T-cell (primary cell): ENCODE measurements at regions not wholly inside any gene's neighbourhood (a gene's known extent, or its start where the extent isn't known, plus 50 kb on each side); places are given as distances from the start of the nearest gene placed in this dataset.

Source experiments
- ATAC-seq, 4 experiments: fragments of 200-7000 bp in 3 of 4; fragments of 150-1000 bp in 1 of 4; cut with Tn5 transposase; replicated peaks in 1 of 4; 1 replicate in 3 of 4; 2 replicates in 1 of 4; pipeline ENCODE4 v1.10.0; 2021; ENCODE audit warnings: moderate library complexity in 3 of 4, mild to moderate bottlenecking in 2 of 4, moderate number of reproducible peaks in 1 of 4
- CTCF ChIA-PET, 2 donors: fragments of 300-600 bp; sonication (Branson Sonifier 250); formaldehyde crosslinking; loops; one replicate each; lab custom pipeline; 2022; ENCODE audit warnings: antibody characterized with exemption in 2 of 2; lab: Charles Lee
- POLR2A ChIA-PET, 2 donors: fragments of 300-600 bp; sonication (Branson Sonifier 250); formaldehyde crosslinking; loops; one replicate each; lab custom pipeline; 2022; ENCODE audit warnings: antibody characterized with exemption in 2 of 2; lab: Charles Lee
- DNase-seq, 35 experiments: peaks; one replicate each; pipeline versions ENCODE4 v3.0.0 to v3.0.0-alpha.2; 2013 to 2023
- H3K27ac ChIP-seq: one replicate; pipeline ENCODE4 v1.5.1; 2013; ENCODE audit warnings: low read length
- H3K27me3 ChIP-seq, 2 experiments: replicated peaks in 1 of 2; 1 replicate in 1 of 2; 2 replicates in 1 of 2; pipeline versions ENCODE4 v1.6.1 to v1.7.0; 2013; ENCODE audit warnings: low read length in 1 of 2, mixed read lengths in 1 of 2; ENCODE audit not compliant: control insufficient read depth in 2 of 2, insufficient read depth in 2 of 2; ENCODE audit errors: extremely low read depth in 1 of 2
- H3K36me3 ChIP-seq, 2 donors: 1 replicate in 1 of 2; 2 replicates in 1 of 2; pipeline versions ENCODE4 v1.6.1 to v1.7.0; 2013; ENCODE audit warnings: low read length in 1 of 2; ENCODE audit not compliant: control insufficient read depth in 2 of 2, insufficient read depth in 1 of 2; ENCODE audit errors: extremely low read depth in 1 of 2
- H3K4me1 ChIP-seq, 2 experiments: 1 replicate in 1 of 2; 2 replicates in 1 of 2; pipeline versions ENCODE4 v1.6.1 to v1.7.0; 2013; ENCODE audit warnings: low read length in 2 of 2, mixed read lengths in 1 of 2; ENCODE audit not compliant: insufficient read depth in 2 of 2, control insufficient read depth in 1 of 2; ENCODE audit errors: extremely low read depth in 1 of 2
- H3K4me3 ChIP-seq, 2 donors: 1 replicate in 1 of 2; 2 replicates in 1 of 2; pipeline versions ENCODE4 v1.5.1 to v1.7.0; 2013; ENCODE audit warnings: mild to moderate bottlenecking in 2 of 2, low read length in 1 of 2, moderate library complexity in 1 of 2; ENCODE audit not compliant: control insufficient read depth in 1 of 2; ENCODE audit errors: extremely low read depth in 1 of 2
- H3K9me3 ChIP-seq: 2 replicates; pipeline ENCODE4 v1.7.0; 2013
- H3K27ac Mint-ChIP-seq, 2 donors: one replicate each; pipeline ENCODE4 v1.8.0; 2020 to 2021; ENCODE audit warnings: mild to moderate bottlenecking in 2 of 2, mixed read lengths in 2 of 2
- H3K27me3 Mint-ChIP-seq, 2 donors: one replicate each; pipeline ENCODE4 v1.8.0; 2021 to 2022; ENCODE audit warnings: mixed read lengths in 2 of 2
- H3K36me3 Mint-ChIP-seq: one replicate; pipeline ENCODE4 v1.8.0; 2021; ENCODE audit warnings: mixed read lengths
- H3K4me1 Mint-ChIP-seq, 3 donors: one replicate each; pipeline ENCODE4 v1.8.0; 2020 to 2022; ENCODE audit warnings: mixed read lengths in 3 of 3, mild to moderate bottlenecking in 1 of 3
- H3K4me3 Mint-ChIP-seq, 3 donors: one replicate each; pipeline ENCODE4 v1.8.0; 2020 to 2022; ENCODE audit warnings: mild to moderate bottlenecking in 3 of 3, mixed read lengths in 3 of 3, moderate library complexity in 3 of 3
- H3K9me3 Mint-ChIP-seq, 3 donors: one replicate each; pipeline ENCODE4 v1.8.0; 2020 to 2022; ENCODE audit warnings: mixed read lengths in 3 of 3
- WGBS: methylation state at CpG from one replicate; pipeline ENCODE4 v1.1.5; 2013; ENCODE audit warnings: missing lambda C conversion rate; ENCODE audit not compliant: insufficient coverage; 5-methylcytosine and 5-hydroxymethylcytosine counted together

DNA sequence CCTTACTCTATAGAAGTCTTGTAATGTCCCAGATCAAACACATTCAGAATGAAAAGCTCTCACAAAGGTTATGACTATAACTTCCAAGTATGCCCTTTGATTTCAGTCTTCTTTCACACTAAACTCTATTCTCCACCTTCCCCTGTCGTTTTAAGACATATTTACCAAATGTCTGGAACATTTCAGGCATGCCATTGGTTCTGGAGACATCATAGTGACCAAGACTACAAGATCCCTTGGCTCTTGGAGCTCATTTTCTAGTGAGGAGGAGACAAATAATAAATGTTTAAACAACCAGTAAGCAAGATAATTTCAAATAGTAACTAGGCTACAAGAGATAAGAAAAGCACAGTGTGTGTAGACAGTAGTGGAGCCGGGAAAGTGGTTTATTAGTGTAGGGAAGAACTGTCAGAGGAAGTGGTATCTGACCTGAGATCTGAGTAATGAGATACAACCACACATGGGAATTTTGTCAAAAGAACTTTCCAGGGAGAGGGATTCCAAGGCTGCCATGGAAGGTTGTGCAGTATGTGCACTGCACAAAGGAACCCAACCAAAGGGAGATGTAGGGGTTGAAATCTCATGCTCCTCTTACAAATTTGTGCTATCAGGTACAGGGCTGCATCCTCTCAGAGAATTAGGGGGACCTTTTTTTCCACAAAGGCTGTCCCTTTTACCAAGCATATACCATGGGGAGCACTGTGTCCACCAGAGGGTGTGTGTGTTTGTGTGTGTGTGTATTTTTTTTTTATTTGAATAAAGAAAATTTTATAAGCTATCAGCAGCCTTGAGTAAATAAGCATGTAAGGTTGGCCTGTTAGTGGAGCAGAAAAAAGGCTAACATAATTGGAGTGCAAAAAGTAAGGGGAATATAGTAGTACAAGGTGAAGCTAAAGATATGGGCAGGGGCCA is 1279.1 kb upstream of the WWC1 start:
- Histone ChIP-seq H3K27me3 (no peaks in the 10 kb centered on the region), H3K27ac (no peak overlapping the region), H3K36me3 (no peaks in the 10 kb centered on the region), H3K4me1 (no peaks in the 10 kb centered on the region), H3K4me3 (no peak overlapping the region), H3K9me3 (no peaks in the 10 kb centered on the region)
- H3K27me3 Mint-ChIP-seq: no peaks in the 10 kb centered on the region
- no peak overlapping the region for H3K27ac Mint-ChIP-seq
- CTCF ChIA-PET: no interaction called here
- DNase-seq: no peak
- no peaks in the 10 kb centered on the region for H3K36me3 Mint-ChIP-seq
- POLR2A ChIA-PET: interaction anchor here in 1 of 2 donors (0.6 kb wide), 1 partner anchor 755 kb away, joined by 4 read pairs; no protein-coding TSS in a partner anchor
- no peaks in the 10 kb centered on the region for H3K4me1 Mint-ChIP-seq
- no peak overlapping the region for H3K4me3 Mint-ChIP-seq
- 67% methylated on average over 1 of the region's 2 CpGs for WGBS
- ATAC-seq: no peak
- H3K9me3 Mint-ChIP-seq: peaks cover 9 to 12% (median 10%) of the 10 kb centered on the region in 3 donors

DNA sequence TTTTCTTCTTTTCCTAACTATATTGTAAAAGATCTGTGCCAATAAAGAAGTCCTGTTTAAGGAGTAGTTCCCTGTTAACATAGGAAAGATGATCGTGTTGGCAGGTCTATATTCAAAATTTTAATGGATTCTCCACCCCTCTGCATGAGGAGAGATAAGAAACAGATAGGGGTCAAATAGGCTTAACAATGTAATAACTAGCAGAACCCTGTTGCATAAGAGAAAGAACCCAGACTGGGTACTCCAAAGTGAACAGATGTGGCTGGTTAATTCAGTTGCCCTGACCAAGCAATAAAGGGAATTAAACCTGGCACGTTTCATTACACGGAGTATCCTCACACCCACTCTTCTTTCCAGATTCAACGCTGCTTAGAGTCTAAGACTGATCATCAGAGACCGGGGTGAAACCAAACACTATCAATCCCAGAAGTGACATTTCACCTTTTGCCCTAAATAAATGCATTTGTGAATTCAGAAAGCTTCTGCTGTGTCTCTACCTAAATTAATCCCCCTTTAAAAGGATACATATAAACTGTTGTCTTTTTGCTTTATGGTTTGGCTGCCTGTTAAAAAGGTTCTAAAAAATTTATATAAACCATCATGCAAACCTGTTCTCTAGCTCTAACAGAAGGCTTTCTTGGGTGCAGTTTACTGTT is 1276.9 kb upstream of the WWC1 start:
- Mint-ChIP-seq H3K4me1 (no peaks in the 10 kb centered on the region), H3K36me3 (no peaks in the 10 kb centered on the region), H3K9me3 (peaks cover 9 to 13% (median 13%) of the 10 kb centered on the region in 3 donors), H3K4me3 (no peak overlapping the region), H3K27ac (no peak overlapping the region), H3K27me3 (no peaks in the 10 kb centered on the region)
- 55% methylated on average over 4 of the region's 5 CpGs for WGBS
- POLR2A ChIA-PET: no interaction called here
- Histone ChIP-seq H3K4me3 (no peak overlapping the region), H3K36me3 (no peaks in the 10 kb centered on the region), H3K27ac (no peak overlapping the region), H3K9me3 (no peaks in the 10 kb centered on the region), H3K27me3 (no peaks in the 10 kb centered on the region), H3K4me1 (no peaks in the 10 kb centered on the region)
- ATAC-seq: no peak
- no peak for DNase-seq
- CTCF ChIA-PET: no interaction called here

DNA sequence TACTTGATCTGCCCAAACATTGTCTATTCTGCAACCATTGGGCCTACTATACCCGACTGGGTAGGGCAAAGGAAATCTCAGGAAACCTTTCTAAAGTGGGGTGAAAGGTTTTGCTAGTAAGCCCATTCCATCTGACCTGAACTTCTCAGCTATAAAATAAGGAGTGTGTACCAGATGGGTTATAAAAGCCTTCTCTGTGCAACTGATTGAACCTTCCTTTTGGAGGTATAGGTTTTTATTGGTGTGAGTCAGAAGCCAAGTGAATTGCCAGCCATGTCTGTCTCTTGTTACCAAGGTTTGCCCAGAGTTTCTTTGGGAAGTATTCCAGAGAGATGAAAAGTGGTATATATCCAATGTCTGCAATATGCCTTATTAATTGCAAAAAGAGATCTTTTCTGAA is 1271.0 kb upstream of the WWC1 start:
- Mint-ChIP-seq H3K4me3 (no peak overlapping the region), H3K4me1 (no peaks in the 10 kb centered on the region), H3K27ac (no peak overlapping the region), H3K36me3 (no peaks in the 10 kb centered on the region), H3K27me3 (no peaks in the 10 kb centered on the region), H3K9me3 (peaks cover 4 to 16% (median 13%) of the 10 kb centered on the region in 3 donors)
- ATAC-seq (no peak), DNase-seq (no peak)
- WGBS: no CpG with 5 or more reads among the region's 1 CpG
- Histone ChIP-seq H3K36me3 (no peaks in the 10 kb centered on the region), H3K27ac (no peak overlapping the region), H3K4me3 (no peak overlapping the region), H3K9me3 (no peaks in the 10 kb centered on the region), H3K4me1 (no peaks in the 10 kb centered on the region), H3K27me3 (no peaks in the 10 kb centered on the region)
- ChIA-PET POLR2A (no interaction called here), CTCF (no interaction called here)

DNA sequence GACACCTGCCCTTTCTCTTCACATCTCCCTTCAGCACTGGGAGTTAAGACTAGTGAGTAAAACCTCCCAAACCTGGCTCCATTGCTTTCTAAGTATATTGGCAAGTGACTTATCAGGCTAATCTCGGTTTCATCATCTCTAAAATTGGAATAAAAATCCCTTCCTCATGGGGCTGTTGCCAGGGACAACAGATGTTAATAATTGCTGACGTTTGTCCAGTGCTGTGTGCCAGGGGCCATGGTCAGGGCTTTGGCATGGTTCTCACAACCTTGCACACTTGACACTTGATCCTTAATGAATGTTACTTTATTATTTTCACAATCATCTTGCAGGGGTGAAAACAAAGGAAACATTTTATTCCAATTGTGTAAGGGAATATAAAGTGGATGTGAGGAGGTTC is 1262.0 kb upstream of the WWC1 start:
- no peaks in the 10 kb centered on the region for H3K4me1 Mint-ChIP-seq
- POLR2A ChIA-PET: no interaction called here
- H3K9me3 Mint-ChIP-seq: peaks cover 0 to 8% (median 5%) of the 10 kb centered on the region in 3 donors
- H3K4me3 Mint-ChIP-seq: no peak overlapping the region
- no peaks in the 10 kb centered on the region for H3K36me3 Mint-ChIP-seq
- H3K9me3 ChIP-seq: no peaks in the 10 kb centered on the region
- H3K4me3 ChIP-seq: no peak overlapping the region
- no peak for ATAC-seq
- H3K27ac ChIP-seq: no peak overlapping the region
- CTCF ChIA-PET: no interaction called here
- DNase-seq: no peak
- H3K27me3 ChIP-seq: no peaks in the 10 kb centered on the region
- no peaks in the 10 kb centered on the region for H3K36me3 ChIP-seq
- no peaks in the 10 kb centered on the region for H3K27me3 Mint-ChIP-seq
- no CpG with 5 or more reads among the region's 2 CpGs for WGBS
- H3K4me1 ChIP-seq: no peaks in the 10 kb centered on the region
- no peak overlapping the region for H3K27ac Mint-ChIP-seq

DNA sequence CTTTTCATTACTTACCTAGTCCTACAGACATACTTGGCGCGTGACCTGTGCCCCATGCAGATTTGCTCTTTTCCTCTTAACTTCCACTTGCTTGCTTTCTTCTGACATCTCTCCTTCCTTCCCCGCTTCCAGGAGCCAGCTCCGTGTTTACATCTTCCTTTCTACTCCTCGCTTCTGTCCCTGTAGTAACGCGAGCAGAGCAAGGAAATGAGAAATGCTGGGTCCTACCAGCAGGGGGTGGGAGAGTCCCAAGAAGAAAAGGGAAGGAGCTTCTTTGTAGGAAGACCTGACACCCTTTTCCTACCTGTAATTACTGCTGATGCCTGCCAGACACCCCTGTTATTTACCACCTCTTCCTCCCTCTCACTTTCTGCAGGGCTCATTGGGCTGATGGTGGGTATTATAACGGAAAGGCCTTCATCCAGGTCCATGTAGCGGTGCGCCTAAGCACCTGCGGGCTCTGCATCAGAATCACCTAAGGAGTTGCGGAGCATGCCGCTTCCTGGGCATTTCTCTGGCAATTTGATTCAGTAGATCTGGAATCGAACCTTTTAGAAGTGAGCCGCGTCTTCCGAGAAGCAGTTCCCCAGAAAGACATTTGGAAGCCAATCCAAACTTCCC is 1260.8 kb upstream of the WWC1 start:
- peaks cover 0 to 8% (median 5%) of the 10 kb centered on the region in 3 donors for H3K9me3 Mint-ChIP-seq
- no peak overlapping the region for H3K4me3 Mint-ChIP-seq
- CTCF ChIA-PET: no interaction called here
- POLR2A ChIA-PET: no interaction called here
- H3K4me1 ChIP-seq: no peaks in the 10 kb centered on the region
- no peaks in the 10 kb centered on the region for H3K36me3 ChIP-seq
- WGBS: 98% methylated on average over 7 of the region's 17 CpGs
- no peaks in the 10 kb centered on the region for H3K27me3 Mint-ChIP-seq
- no peaks in the 10 kb centered on the region for H3K27me3 ChIP-seq
- no peaks in the 10 kb centered on the region for H3K9me3 ChIP-seq
- no peak overlapping the region for H3K27ac Mint-ChIP-seq
- H3K4me3 ChIP-seq: no peak overlapping the region
- no peaks in the 10 kb centered on the region for H3K36me3 Mint-ChIP-seq
- DNase-seq (no peak), ATAC-seq (no peak)
- no peaks in the 10 kb centered on the region for H3K4me1 Mint-ChIP-seq
- H3K27ac ChIP-seq: no peak overlapping the region

DNA sequence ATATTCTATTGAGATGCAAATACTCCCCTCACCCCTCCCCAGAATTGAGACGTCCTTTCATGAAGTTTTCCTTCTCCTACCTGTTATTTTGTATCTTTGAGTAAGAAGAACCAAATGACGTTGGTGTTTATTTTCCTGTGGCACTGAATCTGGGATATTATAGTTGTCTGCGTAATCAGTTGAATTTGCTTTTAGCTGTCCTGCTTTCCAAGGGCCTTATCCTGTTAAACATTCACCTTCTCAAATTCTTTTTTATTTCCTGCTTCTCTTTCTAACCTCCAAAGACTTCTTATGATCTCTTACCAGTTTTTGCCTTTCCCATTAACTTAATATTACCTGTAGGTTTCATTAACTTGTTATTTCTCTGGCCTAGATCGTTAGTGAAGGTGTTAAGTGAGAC is 1254.9 kb upstream of the WWC1 start:
- no peak overlapping the region for H3K4me3 Mint-ChIP-seq
- Histone ChIP-seq H3K4me3 (no peak overlapping the region), H3K36me3 (no peaks in the 10 kb centered on the region), H3K4me1 (no peaks in the 10 kb centered on the region), H3K9me3 (no peaks in the 10 kb centered on the region), H3K27me3 (no peaks in the 10 kb centered on the region), H3K27ac (no peak overlapping the region)
- DNase-seq (no peak), ATAC-seq (no peak)
- no peaks in the 10 kb centered on the region for H3K27me3 Mint-ChIP-seq
- CTCF ChIA-PET: no interaction called here
- H3K9me3 Mint-ChIP-seq: peaks cover 0 to 10% (median 2%) of the 10 kb centered on the region in 3 donors
- no peak overlapping the region for H3K27ac Mint-ChIP-seq
- no peaks in the 10 kb centered on the region for H3K4me1 Mint-ChIP-seq
- no peaks in the 10 kb centered on the region for H3K36me3 Mint-ChIP-seq
- no CpG with 5 or more reads among the region's 4 CpGs for WGBS
- POLR2A ChIA-PET: interaction anchor here in 1 of 2 donors (0.7 kb wide), 1 partner anchor 121 kb away, joined by 3 read pairs; no protein-coding TSS in a partner anchor
